ENCODE measurements at regions not wholly inside any gene's neighbourhood (a gene's known extent, or its start where the extent isn't known, plus 50 kb on each side); places are given as distances from the start of the nearest gene placed in this dataset.

GRCh38 chr12:98456576-98457573, 58.5 kb upstream of the TMPO start:
- H3K27me3 ChIP-seq (ENCODE audit: insufficient read depth, low read length) = no peaks in the 10 kb centered on the region
- peak overlapping the region; percentile 48 for H2AFZ ChIP-seq (ENCODE audit: low read length, unreplicated experiment)
- H3K4me3 ChIP-seq (ENCODE audit: low read depth, low read length) = peak overlapping the region; percentile 61
- H3K4me1 ChIP-seq (ENCODE audit: control insufficient read depth, insufficient read depth, low read length, unreplicated experiment) = peaks cover 5% of the 10 kb centered on the region
- no peak overlapping the region for H3K27ac ChIP-seq (ENCODE audit: low read depth, low read length)
- H3K36me3 ChIP-seq (ENCODE audit: insufficient read depth, low read length) = no peaks in the 10 kb centered on the region
- no peaks in the 10 kb centered on the region for H3K79me2 ChIP-seq (ENCODE audit: control insufficient read depth, insufficient read depth, low read length, unreplicated experiment)

DNA sequence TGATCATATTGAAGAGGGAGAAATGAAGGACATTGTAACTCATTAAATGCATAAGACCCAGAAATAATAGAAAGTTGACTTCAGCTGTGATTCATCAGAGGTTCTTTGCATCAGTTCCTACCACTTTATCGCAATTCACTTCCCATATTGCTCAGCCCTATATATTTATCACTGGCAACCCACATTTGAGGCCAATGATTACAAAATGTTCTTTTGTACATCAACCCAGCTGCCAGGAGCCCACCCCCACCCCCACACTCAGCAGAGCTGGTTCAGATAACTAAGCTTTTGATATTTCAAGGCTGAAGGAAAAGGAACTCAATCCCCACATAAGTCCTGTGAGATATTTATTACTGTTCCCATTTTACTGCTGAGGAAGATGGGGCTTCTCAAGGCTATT, 51.2 kb upstream of the TMPO start:
- peaks cover 31% of the 10 kb centered on the region for H3K4me1 ChIP-seq (ENCODE audit: control insufficient read depth, insufficient read depth, low read length, unreplicated experiment)
- no peaks in the 10 kb centered on the region for H3K27me3 ChIP-seq (ENCODE audit: insufficient read depth, low read length)
- 0 out of 2 replicates have a peak overlapping the region, but pooled peaks have one; percentile 10 for H3K4me3 ChIP-seq (ENCODE audit: low read depth, low read length)
- peak overlapping the region; percentile 57 for H3K27ac ChIP-seq (ENCODE audit: low read depth, low read length)
- no peak overlapping the region for H2AFZ ChIP-seq (ENCODE audit: low read length, unreplicated experiment)
- no peaks in the 10 kb centered on the region for H3K79me2 ChIP-seq (ENCODE audit: control insufficient read depth, insufficient read depth, low read length, unreplicated experiment)
- no peaks in the 10 kb centered on the region for H3K36me3 ChIP-seq (ENCODE audit: insufficient read depth, low read length)

DNA sequence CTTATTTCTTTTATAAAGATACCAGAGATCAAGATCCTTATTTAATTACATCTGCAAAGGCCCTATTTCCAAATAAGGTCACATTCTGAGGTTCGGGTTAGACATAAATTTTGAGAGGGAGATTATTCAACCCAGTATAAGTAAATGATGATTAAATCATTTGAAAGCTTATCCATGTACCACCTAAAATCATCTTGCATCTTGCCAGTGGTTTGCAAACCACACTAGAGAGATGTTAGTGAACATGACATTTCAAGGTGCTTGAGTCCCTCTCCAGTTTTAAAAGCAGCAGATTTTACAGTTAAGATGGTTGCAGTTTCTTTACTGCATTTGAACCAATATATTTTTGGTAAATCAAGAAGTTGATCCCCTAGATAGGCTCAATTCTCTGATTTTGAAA, 49.9 kb upstream of the TMPO start:
- H3K4me3 ChIP-seq (ENCODE audit: low read depth, low read length) = no peak overlapping the region
- H3K27ac ChIP-seq (ENCODE audit: low read depth, low read length) = no peak overlapping the region
- H3K36me3 ChIP-seq (ENCODE audit: insufficient read depth, low read length) = no peaks in the 10 kb centered on the region
- H3K27me3 ChIP-seq (ENCODE audit: insufficient read depth, low read length) = no peaks in the 10 kb centered on the region
- peaks cover 31% of the 10 kb centered on the region for H3K4me1 ChIP-seq (ENCODE audit: control insufficient read depth, insufficient read depth, low read length, unreplicated experiment)
- no peak overlapping the region for H2AFZ ChIP-seq (ENCODE audit: low read length, unreplicated experiment)
- no peaks in the 10 kb centered on the region for H3K79me2 ChIP-seq (ENCODE audit: control insufficient read depth, insufficient read depth, low read length, unreplicated experiment)
